Right lobe of liver (tissue), 6 donors: ENCODE measurements at regions not wholly inside any gene's neighbourhood (a gene's known extent, or its start where the extent isn't known, plus 50 kb on each side); places are given as distances from the start of the nearest gene placed in this dataset.
"Not testable (repeated sequence)": the region's sequence is repeated elsewhere in the genome, so short reads cannot be mapped to it uniquely, and the experiment has no call there.

Source experiments
- ATAC-seq, 4 donors: fragments of 200-7000 bp; cut with Tn5 transposase; one replicate each; pipeline ENCODE4 v1.9.1; 2020; ENCODE audit warnings: mild to moderate bottlenecking in 4 of 4, moderate library complexity in 4 of 4
- DNase-seq, 3 donors: peaks; one replicate each; pipeline ENCODE4 v3.0.0-alpha.2; 2020
- H3K27ac ChIP-seq, 3 donors: fragments of 200-600 bp; one replicate each; pipeline ENCODE4 v1.8.0; 2022
- H3K27me3 ChIP-seq, 2 donors: fragments of 200-600 bp; one replicate each; pipeline ENCODE4 v1.8.0; 2022
- H3K36me3 ChIP-seq, 4 donors: fragments of 200-600 bp; sonication (generic) in 1 of 4; one replicate each; pipeline versions ENCODE4 v1.5.1 to v1.8.0; 2017 to 2022; ENCODE audit warnings: control low read depth in 1 of 4
- H3K4me1 ChIP-seq, 4 donors: fragments of 200-600 bp; sonication (generic) in 1 of 4; one replicate each; pipeline versions ENCODE4 v1.5.1 to v1.8.0; 2017 to 2022; ENCODE audit warnings: control low read depth in 1 of 4
- H3K4me3 ChIP-seq, 3 donors: fragments of 200-600 bp; one replicate each; pipeline ENCODE4 v1.8.0; 2022
- H3K9me3 ChIP-seq, 4 donors: fragments of 200-600 bp; sonication (generic) in 1 of 4; one replicate each; pipeline versions ENCODE4 v1.5.1 to v1.8.0; 2017 to 2022; ENCODE audit warnings: control low read depth in 1 of 4
- CTCF ChIP-seq, 4 donors: fragments of 200-600 bp in 3 of 4; fragments of 450-650 bp in 1 of 4; IDR thresholded peaks; one replicate each; pipeline versions ENCODE4 v1.5.1 to v1.8.0; 2016 to 2022; ENCODE audit warnings: antibody characterized with exemption in 4 of 4, mild to moderate bottlenecking in 2 of 4
- POLR2A ChIP-seq: fragments of 450-650 bp; IDR thresholded peaks from one replicate; pipeline ENCODE4 v1.6.1; 2017; ENCODE audit warnings: antibody characterized with exemption, mild to moderate bottlenecking
- WGBS: methylation state at CpG from one replicate; pipeline ENCODE4 v1.1.6; 2018; ENCODE audit warnings: low coverage, low lambda C conversion rate; ENCODE audit not compliant: insufficient coverage; ENCODE audit errors: missing lambda C conversion rate; 5-methylcytosine and 5-hydroxymethylcytosine counted together
- intact Hi-C, 2 donors: fragments of 100-400 bp; cut with DNase I; formaldehyde crosslinking; loops; one replicate each; pipeline versions ENCODE4 v1.11.2 to v1.14.1; 2022
- donor health status: DM: no; HTN: yes; CAD: no.
- donor health status: DM: no; HTN: no; CAD: no.
- donor health status: DM: no; HTN: no; CAD: no.
- donor health status: DM: no; HTN: yes; CAD: no.
- donor health status: DM: no; HTN: yes; CAD: no.

GRCh38 chr4:164138521-164138920 lies 615.4 kb upstream of the SMIM31 start:
- H3K27me3 ChIP-seq = no peaks in the 10 kb centered on the region
- H3K27ac ChIP-seq = no peak overlapping the region
- no peaks in the 10 kb centered on the region for H3K9me3 ChIP-seq
- DNase-seq (no peak), ATAC-seq (no peak)
- H3K4me3 ChIP-seq = no peak overlapping the region
- H3K36me3 ChIP-seq = no peaks in the 10 kb centered on the region
- TF ChIP-seq POLR2A (no peak), CTCF (IDR thresholded peaks at IDR 0.05) (no peak)
- no peaks in the 10 kb centered on the region for H3K4me1 ChIP-seq
- 0% methylated on average over 1 of the region's 2 CpGs for WGBS
- intact Hi-C loops = no loop called here

- intact Hi-C loops = no loop called here
- DNase-seq (no peak), ATAC-seq (no peak)
- H3K27me3 ChIP-seq = no peaks in the 10 kb centered on the region
- H3K9me3 ChIP-seq = no peaks in the 10 kb centered on the region
- TF ChIP-seq CTCF (IDR thresholded peaks at IDR 0.05) = no peak
- no peak for TF ChIP-seq POLR2A
- H3K4me1 ChIP-seq = no peaks in the 10 kb centered on the region
- WGBS = 91% methylated on average over 1 of the region's 1 CpG
- no peaks in the 10 kb centered on the region for H3K36me3 ChIP-seq
- H3K4me3 ChIP-seq = no peak overlapping the region
- H3K27ac ChIP-seq = no peak overlapping the region
Observed at GRCh38 chr4:164139291-164139690, 614.6 kb upstream of the SMIM31 start.

- H3K27me3 ChIP-seq, H3K4me3 ChIP-seq, H3K9me3 ChIP-seq, H3K36me3 ChIP-seq, ATAC-seq, DNase-seq, H3K4me1 ChIP-seq, intact Hi-C loops, H3K27ac ChIP-seq: not testable (repeated sequence)
- 58% methylated on average over 13 of the region's 20 CpGs for WGBS
Observed at GRCh38 chr4:164141755-164142375, 612.1 kb upstream of the SMIM31 start.

- Histone ChIP-seq H3K4me3 (no peak overlapping the region), H3K27me3 (no peaks in the 10 kb centered on the region), H3K9me3 (no peaks in the 10 kb centered on the region), H3K36me3 (no peaks in the 10 kb centered on the region), H3K27ac (no peak overlapping the region), H3K4me1 (no peaks in the 10 kb centered on the region)
- intact Hi-C loops = no loop called here
- 40% methylated on average over 1 of the region's 4 CpGs for WGBS
- DNase-seq = no peak
- ATAC-seq = no peak
- TF ChIP-seq POLR2A = no peak
- no peak for TF ChIP-seq CTCF (IDR thresholded peaks at IDR 0.05)
Observed at GRCh38 chr4:164154416-164154815, 599.5 kb upstream of the SMIM31 start.

- ATAC-seq (no peak), DNase-seq (no peak)
- no peaks in the 10 kb centered on the region for H3K36me3 ChIP-seq
- TF ChIP-seq POLR2A = no peak
- TF ChIP-seq CTCF (IDR thresholded peaks at IDR 0.05) = no peak
- no peak overlapping the region for H3K4me3 ChIP-seq
- intact Hi-C loops = no loop called here
- no peak overlapping the region for H3K27ac ChIP-seq
- H3K9me3 ChIP-seq = no peaks in the 10 kb centered on the region
- H3K27me3 ChIP-seq = no peaks in the 10 kb centered on the region
- H3K4me1 ChIP-seq = no peaks in the 10 kb centered on the region
Observed at GRCh38 chr4:164169591-164169990, 584.3 kb upstream of the SMIM31 start.
